Psoas muscle (tissue), 7 donors: ENCODE measurements at regions not wholly inside any gene's neighbourhood (a gene's known extent, or its start where the extent isn't known, plus 50 kb on each side); places are given as distances from the start of the nearest gene placed in this dataset.

ENCODE experiments used
- ATAC-seq, 4 donors: fragments of 200-7000 bp; cut with Tn5 transposase; one replicate each; pipeline ENCODE4 v1.9.1; 2020; ENCODE audit warnings: moderate library complexity in 3 of 4, mild to moderate bottlenecking in 2 of 4
- DNase-seq, 2 donors: peaks; one replicate each; pipeline ENCODE4 v3.0.0-alpha.2; 2020
- H3K27ac ChIP-seq: fragments of 200-600 bp; one replicate; pipeline ENCODE4 v1.8.0; 2022
- H3K27me3 ChIP-seq, 3 donors: fragments of 200-600 bp in 1 of 3; one replicate each; pipeline versions ENCODE4 v1.6.1 to v1.8.0; 2013 to 2022; ENCODE audit warnings: low read length in 2 of 3, mild to moderate bottlenecking in 2 of 3, moderate library complexity in 1 of 3; ENCODE audit not compliant: insufficient read depth in 3 of 3
- H3K36me3 ChIP-seq, 2 donors: fragments of 200-600 bp in 1 of 2; one replicate each; pipeline versions ENCODE4 v1.6.1 to v1.8.0; 2013 to 2022; ENCODE audit warnings: low read depth in 1 of 2, mild to moderate bottlenecking in 1 of 2, moderate library complexity in 1 of 2; ENCODE audit not compliant: insufficient read depth in 1 of 2
- H3K4me1 ChIP-seq: fragments of 200-600 bp; one replicate; pipeline ENCODE4 v1.8.0; 2022
- H3K4me3 ChIP-seq: fragments of 200-600 bp; one replicate; pipeline ENCODE4 v1.8.0; 2022; ENCODE audit warnings: mild to moderate bottlenecking
- H3K9me3 ChIP-seq: fragments of 200-600 bp; one replicate; pipeline ENCODE4 v1.8.0; 2022
- WGBS, 3 donors: extraction: QIAGEN DNeasy Blood & Tissue Kit; methylation state at CpG; one replicate each; pipeline versions ENCODE4 v1.1.6 to v1.1.7; 2013; 5-methylcytosine and 5-hydroxymethylcytosine counted together
- intact Hi-C, 2 donors: fragments of 100-400 bp; cut with DNase I; formaldehyde crosslinking; loops; one replicate each; pipeline versions ENCODE4 v1.11.0 to v1.14.2; 2022
- TF ChIP-seq, protein P1 (sequence below): fragments of 200-600 bp; IDR thresholded peaks from one replicate; pipeline ENCODE4 v1.8.0; 2022; ENCODE audit warnings: antibody characterized with exemption
- donor health status: healthy with polysubstance abuse.
- donor health status: DM: no; HTN: no; CAD: no; lungs with moderate emphysema.
- donor health status: Bipolar disorder and iron deficiency.
- donor health status: healthy.
- donor health status: DM: yes; HTN: yes; CAD: no.
- donor health status: DM: no; HTN: no; CAD: no.
- donor health status: DM: yes; HTN: yes; CAD: no.

GRCh38 chr9:130780415-130780814, 54.6 kb upstream of the ABL1 start:
- no peaks in the 10 kb centered on the region for H3K27me3 ChIP-seq
- peaks cover 6% of the 10 kb centered on the region for H3K9me3 ChIP-seq
- H3K27ac ChIP-seq: peak overlapping the region; percentile 70
- TF ChIP-seq, protein P1, sequence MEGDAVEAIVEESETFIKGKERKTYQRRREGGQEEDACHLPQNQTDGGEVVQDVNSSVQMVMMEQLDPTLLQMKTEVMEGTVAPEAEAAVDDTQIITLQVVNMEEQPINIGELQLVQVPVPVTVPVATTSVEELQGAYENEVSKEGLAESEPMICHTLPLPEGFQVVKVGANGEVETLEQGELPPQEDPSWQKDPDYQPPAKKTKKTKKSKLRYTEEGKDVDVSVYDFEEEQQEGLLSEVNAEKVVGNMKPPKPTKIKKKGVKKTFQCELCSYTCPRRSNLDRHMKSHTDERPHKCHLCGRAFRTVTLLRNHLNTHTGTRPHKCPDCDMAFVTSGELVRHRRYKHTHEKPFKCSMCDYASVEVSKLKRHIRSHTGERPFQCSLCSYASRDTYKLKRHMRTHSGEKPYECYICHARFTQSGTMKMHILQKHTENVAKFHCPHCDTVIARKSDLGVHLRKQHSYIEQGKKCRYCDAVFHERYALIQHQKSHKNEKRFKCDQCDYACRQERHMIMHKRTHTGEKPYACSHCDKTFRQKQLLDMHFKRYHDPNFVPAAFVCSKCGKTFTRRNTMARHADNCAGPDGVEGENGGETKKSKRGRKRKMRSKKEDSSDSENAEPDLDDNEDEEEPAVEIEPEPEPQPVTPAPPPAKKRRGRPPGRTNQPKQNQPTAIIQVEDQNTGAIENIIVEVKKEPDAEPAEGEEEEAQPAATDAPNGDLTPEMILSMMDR: no peak
- 47 to 65% (median 54%) methylated on average over 4 of the region's 4 CpGs for WGBS, 3 donors
- peak in 1 of 4 donors; percentile 3 for ATAC-seq
- peak overlapping the region; percentile 42 for H3K4me3 ChIP-seq
- H3K4me1 ChIP-seq: peaks cover 60% of the 10 kb centered on the region
- intact Hi-C loops: loop anchor here (5.0 kb wide), 1 partner anchor 52 kb away; no protein-coding TSS in a partner anchor
- no peaks in the 10 kb centered on the region for H3K36me3 ChIP-seq
- no peak for DNase-seq

DNA sequence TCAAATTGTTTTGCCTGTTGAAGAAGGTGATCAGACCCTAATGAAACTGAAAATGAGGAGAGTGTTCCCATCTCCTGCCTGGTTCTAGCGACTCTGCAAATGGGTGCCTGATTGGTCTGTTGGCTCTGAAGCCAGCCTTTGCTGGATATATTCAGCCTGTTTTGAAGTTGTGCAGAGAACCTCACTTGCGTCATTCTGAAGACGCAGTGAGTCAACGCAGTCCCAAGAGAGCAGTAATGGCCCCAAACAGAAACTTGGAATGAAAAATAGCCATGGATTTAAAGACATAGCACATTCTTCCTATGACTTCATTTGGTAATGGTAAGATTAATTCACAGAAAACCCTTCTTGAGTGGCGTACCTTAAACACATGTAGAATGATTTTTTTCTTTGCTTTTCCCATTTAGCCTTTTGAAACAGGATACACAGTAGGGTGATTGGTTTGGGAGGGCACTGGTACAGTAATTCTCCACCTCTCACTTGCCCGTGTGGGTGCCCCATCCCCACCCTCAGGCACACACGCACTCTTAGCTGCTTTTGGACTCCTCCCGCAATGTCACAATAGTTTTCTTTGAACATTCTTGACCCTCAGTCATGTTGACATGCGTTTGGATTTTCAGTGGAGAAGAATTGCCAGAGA, 54.1 kb upstream of the ABL1 start:
- H3K27ac ChIP-seq: peak overlapping the region; percentile 70
- DNase-seq (peak; percentile 69 to 79), ATAC-seq (peak; percentile 72 to 81 (median 78))
- 33 to 44% (median 41%) methylated on average over 9 of the region's 9 CpGs for WGBS, 3 donors
- H3K36me3 ChIP-seq: no peaks in the 10 kb centered on the region
- TF ChIP-seq, protein P1: no peak
- H3K4me3 ChIP-seq: peak overlapping the region; percentile 42
- intact Hi-C loops: loop anchor here (5.0 kb wide), 1 partner anchor 51 kb away; no protein-coding TSS in a partner anchor
- H3K4me1 ChIP-seq: peaks cover 60% of the 10 kb centered on the region
- peaks cover under 1% of the 10 kb centered on the region for H3K9me3 ChIP-seq
- H3K27me3 ChIP-seq: no peaks in the 10 kb centered on the region

- H3K4me3 ChIP-seq: peak overlapping the region; percentile 42
- no peaks in the 10 kb centered on the region for H3K36me3 ChIP-seq
- 90 to 92% (median 90%) methylated on average over 1 of the region's 1 CpG for WGBS, 3 donors
- no peaks in the 10 kb centered on the region for H3K9me3 ChIP-seq
- H3K27ac ChIP-seq: peak overlapping the region; percentile 70
- intact Hi-C loops: loop anchor here (5.0 kb wide), 1 partner anchor 51 kb away; no protein-coding TSS in a partner anchor
- ATAC-seq (no peak), DNase-seq (no peak)
- no peaks in the 10 kb centered on the region for H3K27me3 ChIP-seq
- H3K4me1 ChIP-seq: peaks cover 60% of the 10 kb centered on the region
- TF ChIP-seq, protein P1: no peak
Measured at GRCh38 chr9:130781569-130781968, 53.5 kb upstream of the ABL1 start.

DNA sequence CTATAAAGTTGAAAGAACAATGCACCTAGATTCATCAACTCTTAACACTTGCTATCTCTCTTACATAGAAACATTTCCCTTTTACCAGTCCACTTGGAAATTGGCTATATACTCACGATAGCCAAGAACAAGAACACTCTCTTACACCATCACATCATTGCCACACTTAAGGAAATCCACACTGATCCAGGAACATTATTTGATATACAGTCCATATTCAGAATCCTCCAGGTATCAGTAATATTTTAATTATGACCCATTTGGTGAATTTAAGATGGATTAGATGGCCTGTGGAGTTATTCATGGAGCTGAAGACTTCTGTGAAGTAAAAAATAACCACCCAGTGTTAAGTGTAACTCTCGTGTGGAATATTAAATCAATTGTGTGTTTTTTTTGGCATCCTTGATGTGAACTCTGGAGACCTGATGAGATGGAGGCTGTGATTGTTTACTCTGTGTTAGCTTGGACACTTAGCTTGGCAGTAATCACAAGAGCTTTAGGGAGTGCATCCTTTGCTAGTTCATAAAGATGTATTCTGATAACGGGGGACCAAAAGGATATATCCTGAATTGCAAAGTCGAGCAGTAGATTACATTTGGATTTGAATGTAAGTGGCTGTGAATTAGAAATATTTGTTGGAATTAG, 52.0 kb upstream of the ABL1 start:
- ATAC-seq: peak in 1 of 4 donors; percentile 38
- H3K4me1 ChIP-seq: peaks cover 60% of the 10 kb centered on the region
- 53 to 64% (median 57%) methylated on average over 4 of the region's 4 CpGs for WGBS, 3 donors

More for the DNA sequence above, 52.0 kb upstream of the ABL1 start:
- Histone ChIP-seq H3K27ac (no peak overlapping the region), H3K36me3 (no peaks in the 10 kb centered on the region), H3K4me3 (no peak overlapping the region), H3K9me3 (no peaks in the 10 kb centered on the region), H3K27me3 (no peaks in the 10 kb centered on the region)
- DNase-seq: no peak
- intact Hi-C loops: loop anchor here (5.0 kb wide), 1 partner anchor 49 kb away; no protein-coding TSS in a partner anchor
- TF ChIP-seq, protein P1: no peak
